Stimulated activated CD8-positive, alpha-beta memory T cell treated with anti-CD3 and anti-CD28 coated beads, Interleukin-15, amount 100 ng/mL, for 48 hours (primary cell): ENCODE measurements at regions not wholly inside any gene's neighbourhood (a gene's known extent, or its start where the extent isn't known, plus 50 kb on each side); places are given as distances from the start of the nearest gene placed in this dataset.

Source experiments
- DNase-seq, 2 donors: peaks; one replicate each; pipeline ENCODE4 v3.0.0-alpha.2; 2020; ENCODE audit warnings: low read depth in 2 of 2

DNA sequence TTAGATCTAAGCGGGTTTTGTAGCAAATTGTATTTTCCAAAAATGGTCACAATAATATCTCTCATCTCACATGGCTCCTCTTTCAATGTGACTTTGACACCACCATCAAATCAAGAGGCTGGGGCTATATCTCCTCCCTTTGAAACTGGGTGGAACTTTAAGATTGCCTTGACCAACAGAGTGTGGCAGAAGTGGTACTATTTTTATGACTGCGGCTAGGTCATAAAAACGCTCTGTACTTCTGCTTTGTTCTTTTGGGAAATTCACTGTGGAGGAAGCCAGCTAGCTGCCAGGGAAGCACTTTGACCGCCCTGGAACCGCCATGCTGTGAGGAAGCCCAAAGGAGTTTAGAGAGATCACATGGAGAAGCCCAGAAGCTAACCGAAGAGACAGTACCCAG is 50.7 kb upstream of the ACOT11 start:
- DNase-seq, result no peak

DNA sequence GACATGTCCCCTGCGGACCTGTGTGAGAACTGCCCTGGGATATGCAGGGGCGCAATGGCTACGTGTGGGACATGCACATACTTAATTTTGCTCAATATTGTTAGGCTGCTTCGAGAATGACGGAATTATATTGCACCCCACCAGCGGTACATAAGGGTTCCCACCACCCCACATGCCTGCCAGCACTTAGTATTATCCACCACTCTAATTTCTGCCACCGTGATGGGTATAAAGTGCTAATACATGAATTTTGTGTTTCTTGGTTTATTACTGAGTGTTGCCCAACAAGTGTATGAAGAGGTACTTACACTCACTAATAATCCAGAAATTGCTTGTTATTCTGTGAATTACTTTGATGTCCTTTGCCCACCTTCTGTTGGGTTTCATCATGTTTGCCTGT is 52.1 kb upstream of the ACOT11 start:
- no peak for DNase-seq

DNA sequence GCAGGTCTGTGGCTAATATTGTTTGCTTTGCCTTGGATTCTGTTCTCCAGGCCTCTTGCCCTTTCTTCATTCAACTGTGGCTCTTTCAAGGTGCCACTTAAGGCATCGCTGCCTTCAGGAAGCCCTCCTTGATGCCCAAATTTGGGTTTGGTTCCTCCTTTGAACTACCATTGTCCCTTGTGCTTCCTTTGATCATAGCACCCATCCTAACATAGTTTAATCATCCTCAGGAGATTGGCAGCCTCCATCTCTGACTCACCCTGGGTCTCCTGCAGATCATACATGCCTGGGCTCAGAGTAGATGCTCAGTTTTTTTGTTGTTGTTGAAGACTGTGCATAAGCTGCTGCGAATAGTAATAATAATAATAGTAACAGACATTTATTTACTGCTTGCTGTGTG is 54.4 kb upstream of the ACOT11 start:
- DNase-seq, result no peak

DNA sequence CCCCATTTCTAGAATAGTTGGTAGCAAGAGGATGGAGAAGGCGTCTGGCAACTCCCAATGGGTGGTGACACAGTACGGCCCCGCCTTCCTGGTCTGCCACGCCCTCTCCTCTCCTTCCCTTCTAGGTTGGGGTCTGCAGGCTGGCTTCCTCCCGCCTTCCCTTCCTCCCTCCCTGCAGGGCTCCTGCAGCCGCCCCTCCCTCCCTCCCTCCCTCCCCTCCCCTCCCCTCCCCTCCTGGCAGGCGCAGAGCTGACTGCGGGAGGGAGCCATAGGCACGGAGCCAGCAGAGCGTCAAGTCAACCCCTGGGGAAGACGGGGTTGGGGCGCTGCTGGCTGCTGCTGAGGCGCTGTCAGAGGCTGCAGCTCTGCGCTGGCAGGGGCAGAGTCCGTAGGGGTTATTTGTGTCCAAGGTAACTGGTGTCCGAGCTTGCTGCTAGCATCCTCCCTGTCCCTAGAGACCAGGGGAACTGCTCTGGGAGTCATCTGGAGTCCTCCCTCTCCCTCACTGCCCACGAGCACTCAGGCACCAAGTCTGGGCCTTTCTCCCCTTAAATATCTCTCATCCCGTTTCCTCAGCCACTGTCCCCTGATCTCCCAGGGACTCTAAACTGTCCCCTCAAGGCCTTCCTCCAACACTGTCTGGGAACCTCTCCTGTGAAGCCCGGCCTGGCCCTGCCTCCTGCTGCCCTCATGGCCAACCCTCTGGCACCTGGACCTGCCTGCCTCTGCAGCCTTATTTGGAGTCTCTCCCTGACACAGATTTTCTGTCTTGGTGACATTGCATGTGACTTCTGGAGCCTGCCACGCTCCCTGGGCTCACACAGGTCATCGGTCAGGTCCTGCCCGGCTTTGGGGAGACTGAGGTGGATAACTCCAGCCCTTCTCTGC is 57.4 kb upstream of the ACOT11 start:
- no peak for DNase-seq

DNA sequence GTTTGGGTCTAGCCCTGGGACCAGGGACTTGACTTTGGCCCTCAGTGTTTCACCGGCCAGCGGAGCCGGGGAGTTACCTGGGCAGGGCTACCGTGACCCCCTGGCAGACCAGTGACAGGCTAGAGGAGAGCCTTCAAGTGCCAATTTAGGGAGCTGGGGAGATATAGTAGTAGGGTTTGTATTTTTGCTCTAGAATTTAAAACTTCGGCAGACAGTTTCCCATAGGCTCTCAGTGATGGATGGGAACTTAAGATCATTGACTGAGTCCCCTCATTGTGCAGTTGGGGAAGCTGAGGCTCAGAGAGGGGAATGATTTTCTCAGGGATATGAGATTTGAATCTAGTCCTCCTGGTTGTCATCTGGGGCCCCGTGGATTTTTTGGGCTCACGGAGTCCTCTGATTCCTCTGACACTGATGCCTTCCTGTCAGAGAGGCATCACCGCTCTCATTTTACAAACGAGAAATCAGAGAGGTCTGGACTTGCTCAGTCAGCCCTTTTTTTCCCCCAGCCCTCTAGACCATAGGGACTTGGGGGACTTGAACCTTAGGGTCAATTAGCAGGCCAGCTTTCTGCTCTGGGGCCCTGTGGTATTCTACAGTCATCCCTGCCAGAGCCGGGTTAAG is 58.3 kb upstream of the ACOT11 start:
- no peak for DNase-seq

DNA sequence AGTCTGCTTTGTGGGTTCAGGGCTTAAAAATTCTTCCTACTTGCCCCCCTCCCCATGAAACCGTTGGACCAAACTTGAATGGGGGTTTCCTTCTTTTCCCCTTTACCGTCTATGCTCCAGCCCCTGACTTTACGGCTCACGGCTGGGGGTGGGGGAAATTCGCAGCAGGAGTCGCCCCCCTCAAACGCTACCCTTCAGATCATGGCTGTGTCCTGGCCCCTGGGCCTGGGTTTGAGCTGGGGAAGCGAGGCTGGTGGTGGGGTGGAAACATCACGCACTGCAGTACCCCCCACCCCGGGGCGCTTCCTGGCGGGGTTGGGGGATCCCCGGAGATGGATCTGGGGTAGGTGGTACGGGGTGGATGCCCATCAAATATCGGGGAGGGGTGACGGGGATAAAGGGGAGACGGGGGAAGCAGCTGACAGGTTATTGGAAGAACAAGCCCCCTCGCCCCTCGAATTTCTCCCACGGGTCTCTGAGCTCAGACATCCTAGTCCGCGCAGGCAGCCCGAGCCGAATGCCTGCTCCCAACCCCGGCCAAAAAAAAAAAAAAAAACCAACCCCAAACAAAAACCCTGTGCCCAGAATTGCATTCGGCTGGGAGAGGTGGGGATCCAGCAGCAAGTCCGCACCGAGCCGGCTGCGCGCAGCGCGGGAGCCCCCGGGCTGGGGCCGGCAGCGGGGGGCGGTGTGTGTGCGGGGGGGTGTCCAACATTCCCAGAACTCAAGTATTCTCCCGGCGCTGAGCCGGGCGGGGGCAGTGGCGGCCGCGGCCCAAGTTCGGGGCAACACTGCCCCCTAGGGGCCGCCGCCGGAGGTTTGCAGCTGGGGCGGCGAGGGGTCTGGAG is 59.0 kb upstream of the ACOT11 start:
- peak in 1 of 2 donors; percentile 47 for DNase-seq

GRCh38 chr1:54488065-54488750 is 59.8 kb upstream of the ACOT11 start:
- DNase-seq, result peak; percentile 63 to 69

- no peak for DNase-seq
These were observed 60.4 kb upstream of the ACOT11 start for GRCh38 chr1:54487571-54488050.

DNA sequence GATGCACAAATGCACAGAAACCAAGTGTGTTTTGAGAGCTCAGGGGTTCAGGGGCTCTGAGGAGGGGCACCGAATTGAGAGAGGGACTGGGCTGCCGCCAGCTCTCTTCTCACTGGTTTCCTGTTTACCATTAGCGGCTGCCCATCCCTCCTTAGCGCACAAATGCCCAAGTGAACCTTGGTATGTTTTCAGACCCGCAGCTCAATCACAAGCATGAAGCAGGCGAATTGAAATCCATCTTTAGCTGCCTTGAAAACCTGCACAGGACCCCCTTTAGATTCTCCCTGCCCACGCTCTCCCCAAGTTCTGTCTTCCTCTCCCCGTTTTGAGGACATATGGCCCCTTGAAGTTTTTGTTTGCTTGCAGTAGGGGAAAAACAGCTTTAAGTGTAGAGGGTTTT is 61.1 kb upstream of the ACOT11 start:
- no peak for DNase-seq

- no peak for DNase-seq
These were observed 62.6 kb upstream of the ACOT11 start for GRCh38 chr1:54485416-54485815.

GRCh38 chr1:54483875-54484437 is 64.1 kb upstream of the ACOT11 start:
- no peak for DNase-seq

DNA sequence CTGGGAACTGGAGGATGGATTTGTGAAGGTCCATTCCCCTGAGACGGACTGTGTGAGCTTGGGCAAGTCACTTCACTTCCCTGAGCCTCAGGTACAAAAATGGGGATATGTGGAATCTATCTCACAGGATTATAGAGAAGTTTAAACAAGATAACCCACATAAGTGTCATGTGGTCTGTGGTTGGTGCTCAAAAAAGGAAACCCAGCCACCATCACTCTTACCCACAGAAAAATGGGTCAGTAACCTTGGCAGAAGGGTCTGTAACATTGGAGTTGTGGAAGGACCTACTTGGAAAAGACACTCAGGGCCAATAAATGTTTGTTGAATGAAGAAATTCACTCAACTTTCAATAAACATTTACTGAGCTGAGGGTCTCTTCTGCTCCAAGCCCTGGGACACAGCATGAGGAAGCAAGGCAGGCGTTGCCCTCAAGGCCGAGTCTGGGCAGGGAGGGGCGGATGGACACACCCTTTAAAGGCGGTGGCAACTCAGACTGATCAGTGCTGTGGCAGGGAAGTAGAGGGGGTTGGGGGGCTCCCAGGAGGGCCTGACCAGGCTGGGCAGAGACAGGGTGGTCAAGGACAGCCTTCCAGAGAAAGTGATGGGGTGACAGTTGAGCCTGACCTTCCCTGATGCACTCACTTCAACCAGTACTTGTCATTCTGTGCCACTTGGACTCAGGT is 66.7 kb upstream of the ACOT11 start:
- no peak for DNase-seq

DNA sequence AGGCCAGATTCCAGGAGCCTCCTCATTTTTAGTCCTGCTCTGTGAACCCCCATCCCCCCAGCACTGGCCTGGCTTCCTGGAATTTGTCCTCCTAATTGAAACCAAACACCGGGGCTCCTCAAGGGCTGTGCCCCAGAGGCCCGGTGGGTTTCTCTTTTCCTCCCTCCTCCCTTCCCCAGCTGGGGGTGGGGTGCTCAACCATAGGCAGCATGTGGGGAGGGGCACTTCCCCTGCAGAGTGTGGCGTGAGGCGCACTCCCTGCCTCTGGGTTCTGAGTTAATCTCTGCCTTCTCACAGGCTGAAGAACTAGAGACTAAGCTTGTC is 67.5 kb upstream of the ACOT11 start:
- DNase-seq, result no peak

DNA sequence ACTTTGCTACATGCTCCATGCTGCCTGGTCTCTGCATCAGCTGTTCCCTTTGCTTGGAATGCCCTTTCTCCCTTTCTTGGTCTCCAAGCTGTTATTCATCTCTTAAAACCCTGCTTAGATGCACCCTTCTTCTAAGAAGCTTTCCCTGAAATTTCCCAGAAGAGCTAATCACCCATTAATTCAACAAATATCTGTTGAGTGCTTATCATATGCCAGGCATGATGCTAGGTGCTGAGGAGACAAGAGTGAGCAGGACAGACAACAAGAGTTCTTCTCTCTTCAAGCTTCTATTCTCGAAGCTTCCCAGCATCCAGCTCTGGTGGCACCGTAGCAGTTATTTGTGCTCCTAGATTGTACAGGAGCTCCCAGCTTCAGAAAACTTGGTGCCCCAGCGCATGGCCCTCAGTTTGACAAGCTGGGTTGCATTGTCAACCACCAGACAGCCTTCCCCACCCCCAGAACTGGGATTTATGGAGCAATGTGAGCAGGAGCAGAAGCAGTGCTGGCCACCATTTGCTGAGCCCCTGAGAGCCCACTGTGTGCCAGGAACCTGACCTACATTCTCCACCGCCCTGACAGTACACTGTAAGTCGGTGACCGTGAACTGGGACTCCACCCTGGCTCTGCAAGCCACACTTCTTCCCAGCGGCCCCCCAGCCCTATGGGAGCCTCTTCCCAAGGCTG is 68.0 kb upstream of the ACOT11 start:
- no peak for DNase-seq

DNA sequence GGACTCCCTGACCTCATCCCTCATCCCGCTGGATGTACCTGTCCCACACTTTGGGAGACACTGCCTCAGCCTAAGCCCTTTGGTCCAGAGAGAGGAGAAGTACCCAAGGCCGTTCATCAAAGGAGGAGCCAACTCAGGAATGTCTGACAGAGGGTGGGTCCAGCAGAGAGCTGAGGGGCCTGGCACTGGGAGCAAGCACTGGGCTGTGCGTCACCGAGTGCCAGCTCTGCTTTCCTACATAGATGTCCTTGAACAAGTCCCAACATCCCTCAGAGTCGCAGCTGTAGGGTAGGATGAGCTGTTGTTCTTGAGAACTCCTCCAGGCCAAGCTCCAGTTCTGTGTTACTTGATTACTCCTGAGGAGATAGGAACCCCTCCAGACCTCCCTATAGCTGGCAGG is 68.8 kb upstream of the ACOT11 start:
- no peak for DNase-seq

GRCh38 chr1:54477153-54477561 is 70.9 kb upstream of the ACOT11 start:
- DNase-seq, result no peak

DNA sequence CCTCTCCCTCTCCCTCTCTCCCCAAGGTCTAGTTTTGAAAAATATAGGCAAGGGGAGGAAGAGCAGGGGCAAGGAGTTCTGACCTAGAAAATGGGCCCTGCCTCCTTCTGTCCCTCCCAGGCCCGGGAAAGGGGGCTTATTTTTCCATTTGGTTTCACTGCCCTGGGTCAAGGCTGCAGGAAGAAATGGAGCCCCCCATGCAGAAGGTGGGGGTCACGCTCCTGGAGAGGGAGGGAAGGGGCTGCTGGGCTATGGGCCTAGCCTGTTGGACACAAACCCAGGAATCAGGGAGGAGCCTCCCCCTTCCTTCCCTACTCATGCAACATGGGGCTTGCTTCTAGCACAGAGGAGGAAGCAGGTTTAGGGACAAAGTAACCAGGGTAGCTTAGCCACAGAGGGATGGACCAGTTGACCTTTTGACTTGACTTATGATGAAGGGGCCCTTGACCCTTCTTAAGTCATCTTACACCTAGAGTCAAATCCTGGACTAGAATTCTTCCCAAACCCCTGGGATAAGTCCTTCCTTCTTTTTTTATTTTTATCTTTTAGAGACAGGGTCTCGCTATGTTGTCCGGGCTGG is 70.4 kb upstream of the SSBP3 start:
- no peak for DNase-seq

DNA sequence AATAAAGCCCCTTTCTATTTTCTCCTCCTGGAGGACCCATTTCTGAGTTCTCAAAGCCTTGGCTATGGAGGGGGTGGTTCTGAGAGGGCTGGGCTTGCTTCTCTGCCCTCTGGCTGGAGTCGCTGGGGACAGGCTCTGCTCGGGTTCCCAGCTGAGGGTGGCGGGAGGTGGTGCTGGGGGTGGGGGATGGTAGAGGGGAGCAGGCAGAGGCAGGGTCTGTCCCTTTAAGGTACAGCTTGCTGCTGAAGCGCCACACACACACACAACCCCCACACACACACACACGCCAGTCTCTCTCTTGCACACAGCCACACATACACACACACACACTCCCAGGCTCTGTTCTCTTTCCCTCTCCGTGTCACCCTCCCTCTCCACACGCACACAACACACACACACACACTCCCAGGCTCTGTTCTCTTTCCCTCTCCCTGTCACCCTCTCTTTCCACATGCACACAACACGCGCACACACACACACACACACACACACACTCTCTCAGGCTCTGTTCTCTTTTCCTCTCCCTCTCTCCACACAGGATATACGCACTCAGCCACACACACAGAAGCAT is 69.8 kb upstream of the SSBP3 start:
- no peak for DNase-seq

- no peak for DNase-seq
These were observed 69.2 kb upstream of the SSBP3 start for GRCh38 chr1:54475357-54475881.
